GM23338 (cell line): ENCODE measurements at regions not wholly inside any gene's neighbourhood (a gene's known extent, or its start where the extent isn't known, plus 50 kb on each side); places are given as distances from the start of the nearest gene placed in this dataset.
"Not testable (repeated sequence)": the region's sequence is repeated elsewhere in the genome, so short reads cannot be mapped to it uniquely, and the experiment has no call there.

Experiments used
- ATAC-seq: fragments of 200-7000 bp; cut with Tn5 transposase; 3 replicates; pipeline ENCODE4 v1.9.1; 2020
- DNase-seq: peaks from one replicate; pipeline ENCODE4 v3.0.0-alpha.2; 2015; ENCODE audit warnings: low spot score
- H2AFZ ChIP-seq: fragments of 200-600 bp; sonication (generic); 2 replicates; pipeline ENCODE4 v1.8.0; 2016; ENCODE audit warnings: antibody characterized with exemption, mild to moderate bottlenecking, moderate library complexity
- H3F3A ChIP-seq: fragments of 200-600 bp; sonication (generic); replicated peaks from 2 replicates; pipeline ENCODE4 v1.8.0; 2017; ENCODE audit warnings: antibody characterized with exemption, mixed run types, low read depth
- H3K27ac ChIP-seq: fragments of 200-600 bp; sonication (generic); 2 replicates; pipeline ENCODE4 v1.6.1; 2016; ENCODE audit warnings: low read depth
- H3K27me3 ChIP-seq: fragments of 200-600 bp; sonication (generic); 2 replicates; pipeline ENCODE4 v1.8.0; 2016; ENCODE audit warnings: mild to moderate bottlenecking, mixed run types, moderate library complexity; ENCODE audit not compliant: insufficient read depth
- H3K36me3 ChIP-seq: fragments of 200-600 bp; sonication (generic); 2 replicates; pipeline ENCODE4 v1.8.0; 2016; ENCODE audit warnings: mild to moderate bottlenecking; ENCODE audit not compliant: insufficient read depth
- H3K4me1 ChIP-seq: fragments of 200-600 bp; sonication (generic); 2 replicates; pipeline ENCODE4 v1.8.0; 2016; ENCODE audit warnings: mild to moderate bottlenecking, moderate library complexity; ENCODE audit not compliant: insufficient read depth
- H3K4me2 ChIP-seq: fragments of 200-600 bp; sonication (generic); 2 replicates; pipeline ENCODE4 v1.7.1; 2017; ENCODE audit warnings: mixed run types
- H3K4me3 ChIP-seq: fragments of 200-600 bp; sonication (generic); 2 replicates; pipeline ENCODE4 v1.6.1; 2016; ENCODE audit warnings: mixed run types
- H3K79me2 ChIP-seq: fragments of 200-600 bp; sonication (generic); replicated peaks from 2 replicates; pipeline ENCODE4 v1.8.0; 2017; ENCODE audit warnings: mild to moderate bottlenecking; ENCODE audit not compliant: insufficient read depth
- H3K9me2 ChIP-seq: fragments of 200-600 bp; sonication (generic); 2 replicates; pipeline ENCODE4 v1.8.0; 2017; ENCODE audit not compliant: insufficient read depth
- H4K20me1 ChIP-seq: fragments of 200-600 bp; sonication (generic); replicated peaks from 2 replicates; pipeline ENCODE4 v1.8.0; 2017; ENCODE audit warnings: mild to moderate bottlenecking; ENCODE audit not compliant: insufficient read depth
- H3K27ac Mint-ChIP-seq: 2 replicates; pipeline ENCODE4 v1.8.0; 2020; ENCODE audit warnings: inconsistent platforms, mild to moderate bottlenecking, moderate library complexity, mixed read lengths
- H3K27me3 Mint-ChIP-seq: 3 replicates; pipeline ENCODE4 v1.8.0; 2022; ENCODE audit warnings: low read depth, mild to moderate bottlenecking, moderate library complexity, mixed read lengths, inconsistent platforms; ENCODE audit not compliant: insufficient read depth, poor library complexity
- H3K36me3 Mint-ChIP-seq: 3 replicates; pipeline ENCODE4 v1.8.0; 2021; ENCODE audit warnings: low read depth, mild to moderate bottlenecking, inconsistent platforms, moderate library complexity, mixed read lengths
- H3K4me1 Mint-ChIP-seq: 3 replicates; pipeline ENCODE4 v1.8.0; 2020; ENCODE audit warnings: mild to moderate bottlenecking, inconsistent platforms, mixed read lengths
- H3K4me3 Mint-ChIP-seq: 3 replicates; pipeline ENCODE4 v1.8.0; 2021; ENCODE audit warnings: moderate library complexity, mild to moderate bottlenecking, inconsistent platforms, mixed read lengths
- H3K9me3 Mint-ChIP-seq: 3 replicates; pipeline ENCODE4 v1.8.0; 2020; ENCODE audit warnings: moderate library complexity, mild to moderate bottlenecking, inconsistent platforms, mixed read lengths
- CTCF ChIP-seq, 2 experiments: fragments of 200-600 bp in 1 of 2; sonication (generic) in 1 of 2; conservative IDR thresholded peaks; 2 replicates each; pipeline versions ENCODE4 v1.5.1 to v1.6.1; 2016 to 2017; ENCODE audit warnings: antibody characterized with exemption in 2 of 2, low read depth in 2 of 2, mild to moderate bottlenecking in 2 of 2, moderate library complexity in 1 of 2
- REST ChIP-seq: IDR thresholded peaks from one replicate; pipeline ENCODE4 v1.6.1; 2018; ENCODE audit warnings: antibody characterized with exemption; ENCODE audit not compliant: unreplicated experiment

GRCh38 chr20:22732751-22733150, 148.4 kb upstream of the FOXA2 start:
- Histone ChIP-seq H3K36me3 (no peaks in the 10 kb centered on the region), H3K4me3 (no peak overlapping the region), H3K9me2 (no peaks in the 10 kb centered on the region), H3K79me2 (no peaks in the 10 kb centered on the region), H3K27me3 (no peaks in the 10 kb centered on the region), H3K27ac (no peak overlapping the region), H2AFZ (no peak overlapping the region), H4K20me1 (no peaks in the 10 kb centered on the region), H3K4me2 (no peak overlapping the region), H3F3A (no peaks in the 10 kb centered on the region), H3K4me1 (no peaks in the 10 kb centered on the region)
- Mint-ChIP-seq H3K4me1 (no peaks in the 10 kb centered on the region), H3K4me3 (no peak overlapping the region), H3K36me3 (peaks cover 11% of the 10 kb centered on the region), H3K27ac (no peak overlapping the region), H3K27me3 (peaks cover 2% of the 10 kb centered on the region), H3K9me3 (peaks cover 29% of the 10 kb centered on the region)
- DNase-seq (no peak), ATAC-seq (no peak)
- no peak for TF ChIP-seq REST
- 0 out of 4 replicates have a peak, but pooled peaks of 1 of the 2 experiments have one; percentile 8 for TF ChIP-seq CTCF (conservative IDR thresholded peaks at IDR 0.05; ENCODE audit: low read depth in 2 of 2)

GRCh38 chr20:22734946-22735647, 150.7 kb upstream of the FOXA2 start:
- not testable (repeated sequence) for H3K79me2 ChIP-seq, H2AFZ ChIP-seq, H3K4me3 Mint-ChIP-seq, H3K27ac Mint-ChIP-seq, H3K27me3 ChIP-seq, H3K4me1 ChIP-seq, H3K27ac ChIP-seq, H3K4me1 Mint-ChIP-seq, H3K27me3 Mint-ChIP-seq, H3K36me3 ChIP-seq, H4K20me1 ChIP-seq, H3F3A ChIP-seq, H3K9me2 ChIP-seq, H3K4me2 ChIP-seq, H3K4me3 ChIP-seq
- H3K9me3 Mint-ChIP-seq, result peaks cover 27% of the 10 kb centered on the region
- H3K36me3 Mint-ChIP-seq, result peaks cover 11% of the 10 kb centered on the region
- DNase-seq (peak; percentile 66), ATAC-seq (peak; percentile 65)
- peak; percentile 45 to 49 for TF ChIP-seq CTCF (conservative IDR thresholded peaks at IDR 0.05; ENCODE audit: low read depth in 2 of 2)
